ENCODE measurements at regions not wholly inside any gene's neighbourhood (a gene's known extent, or its start where the extent isn't known, plus 50 kb on each side); places are given as distances from the start of the nearest gene placed in this dataset.

DNA sequence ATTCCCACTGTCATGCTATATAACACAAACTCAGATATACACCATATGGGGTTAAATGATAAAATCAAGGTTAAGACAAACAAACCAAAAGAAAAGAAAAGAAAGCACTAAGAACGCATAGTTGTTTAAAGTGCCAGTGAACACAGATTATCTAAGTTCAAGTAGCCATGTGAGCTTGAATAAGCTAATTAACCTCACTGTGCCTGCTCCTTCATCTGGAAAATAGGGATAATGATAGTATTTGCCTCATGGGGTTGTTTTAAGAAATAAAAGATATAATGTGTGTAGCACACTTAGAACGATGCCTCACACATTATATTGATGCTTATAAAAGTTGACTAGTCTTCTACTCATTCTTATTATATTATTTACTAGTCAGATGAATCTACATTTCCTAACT lies 72.6 kb upstream of the IL12A start:
- H3K4me3 ChIP-seq, result no peak overlapping the region
- Mint-ChIP-seq H3K27ac (no peak overlapping the region), H3K4me1 (peaks cover 13% of the 10 kb centered on the region), H3K9me3 (no peaks in the 10 kb centered on the region), H3K4me3 (no peak overlapping the region), H3K27me3 (ENCODE audit: insufficient read depth, low read depth) (peaks cover 5% of the 10 kb centered on the region), H3K36me3 (no peaks in the 10 kb centered on the region)
- H2AFZ ChIP-seq (replicated peaks), result no peak overlapping the region
- no peak overlapping the region for H3K9ac ChIP-seq
- no peaks in the 10 kb centered on the region for H3K9me3 ChIP-seq (ENCODE audit: low read depth)
- DNase-seq (ENCODE audit: low spot score), result peak; percentile 21
- no peaks in the 10 kb centered on the region for H3K27me3 ChIP-seq
- H3K79me2 ChIP-seq (ENCODE audit: low read depth), result no peaks in the 10 kb centered on the region
- no peaks in the 10 kb centered on the region for H3K36me3 ChIP-seq
- no peaks in the 10 kb centered on the region for H4K20me1 ChIP-seq (ENCODE audit: low read depth)
- no peaks in the 10 kb centered on the region for H3F3A ChIP-seq (ENCODE audit: low read depth)
- no peaks in the 10 kb centered on the region for H3K4me1 ChIP-seq
- no peak overlapping the region for H3K27ac ChIP-seq
- no peak overlapping the region for H3K4me2 ChIP-seq
- no peak for TF ChIP-seq EZH2phosphoT487 (IDR thresholded peaks at IDR 0.05)
- no peak for TF ChIP-seq CTCF (IDR thresholded peaks at IDR 0.05)
- no peak for TF ChIP-seq EZH2 (IDR thresholded peaks at IDR 0.05)

- Mint-ChIP-seq H3K9me3 (no peaks in the 10 kb centered on the region), H3K4me1 (peaks cover 13% of the 10 kb centered on the region), H3K27me3 (ENCODE audit: insufficient read depth, low read depth) (peaks cover 5% of the 10 kb centered on the region), H3K27ac (no peak overlapping the region), H3K36me3 (no peaks in the 10 kb centered on the region), H3K4me3 (no peak overlapping the region)
- Histone ChIP-seq H3K79me2 (ENCODE audit: low read depth) (no peaks in the 10 kb centered on the region), H3K9ac (no peak overlapping the region), H3K4me2 (no peak overlapping the region), H3K27ac (no peak overlapping the region), H3K4me1 (no peaks in the 10 kb centered on the region), H3F3A (ENCODE audit: low read depth) (no peaks in the 10 kb centered on the region), H2AFZ (replicated peaks) (no peak overlapping the region), H3K4me3 (no peak overlapping the region), H3K36me3 (no peaks in the 10 kb centered on the region), H4K20me1 (ENCODE audit: low read depth) (no peaks in the 10 kb centered on the region), H3K9me3 (ENCODE audit: low read depth) (no peaks in the 10 kb centered on the region), H3K27me3 (no peaks in the 10 kb centered on the region)
- TF ChIP-seq EZH2phosphoT487 (IDR thresholded peaks at IDR 0.05) (no peak), EZH2 (IDR thresholded peaks at IDR 0.05) (no peak), CTCF (IDR thresholded peaks at IDR 0.05) (no peak)
- DNase-seq (ENCODE audit: low spot score), result no peak
Observed at GRCh38 chr3:159917141-159917540, 71.5 kb upstream of the IL12A start.

GRCh38 chr3:159919873-159920272 lies 68.8 kb upstream of the IL12A start:
- H3K36me3 Mint-ChIP-seq, result no peaks in the 10 kb centered on the region
- H3F3A ChIP-seq (ENCODE audit: low read depth), result no peaks in the 10 kb centered on the region

More at GRCh38 chr3:159919873-159920272, 68.8 kb upstream of the IL12A start:
- no peaks in the 10 kb centered on the region for H3K79me2 ChIP-seq (ENCODE audit: low read depth)
- Mint-ChIP-seq H3K9me3 (no peaks in the 10 kb centered on the region), H3K27me3 (ENCODE audit: insufficient read depth, low read depth) (peaks cover 2% of the 10 kb centered on the region), H3K4me1 (peaks cover 5% of the 10 kb centered on the region), H3K4me3 (no peak overlapping the region), H3K27ac (no peak overlapping the region)
- DNase-seq (ENCODE audit: low spot score), result no peak
- no peak overlapping the region for H3K9ac ChIP-seq
- H3K36me3 ChIP-seq, result no peaks in the 10 kb centered on the region
- no peak overlapping the region for H3K4me3 ChIP-seq
- no peaks in the 10 kb centered on the region for H3K27me3 ChIP-seq
- no peaks in the 10 kb centered on the region for H3K9me3 ChIP-seq (ENCODE audit: low read depth)
- no peaks in the 10 kb centered on the region for H4K20me1 ChIP-seq (ENCODE audit: low read depth)
- no peak overlapping the region for H3K27ac ChIP-seq
- H2AFZ ChIP-seq (replicated peaks), result no peak overlapping the region
- no peak overlapping the region for H3K4me2 ChIP-seq
- no peak for TF ChIP-seq EZH2 (IDR thresholded peaks at IDR 0.05)
- no peak for TF ChIP-seq EZH2phosphoT487 (IDR thresholded peaks at IDR 0.05)
- TF ChIP-seq CTCF (IDR thresholded peaks at IDR 0.05), result no peak
- no peaks in the 10 kb centered on the region for H3K4me1 ChIP-seq
